GM12878 (cell line): ENCODE measurements at regions not wholly inside any gene's neighbourhood (a gene's known extent, or its start where the extent isn't known, plus 50 kb on each side); places are given as distances from the start of the nearest gene placed in this dataset.

Experiments
- ATAC-seq: fragments of 200-7000 bp; cut with Tn5 transposase; 3 replicates; pipeline ENCODE4 v1.9.1; 2020; ENCODE audit warnings: mild to moderate bottlenecking, moderate library complexity
- BruUV-seq: library from RNA; stranded (reverse); fragments of 400-500 nt; replicated peaks from 2 replicates; lab custom pipeline; 2021; lab: Mats Ljungman, UMichigan
- CTCF ChIA-PET: fragments of 300-600 bp; sonication (Branson Sonifier 250); formaldehyde crosslinking; extraction: SDS; loops from one replicate; lab custom pipeline; 2021; ENCODE audit warnings: inconsistent platforms; lab: Yijun Ruan, JAX
- POLR2A ChIA-PET: fragments of 350-600 bp; formaldehyde crosslinking; extraction: SDS; loops from one replicate; lab custom pipeline; 2021; ENCODE audit warnings: inconsistent platforms; lab: Charles Lee
- RAD21 ChIA-PET: fragments of 300-600 bp; sonication (Branson Sonifier 250); formaldehyde crosslinking; loops from one replicate; lab custom pipeline; 2023; ENCODE audit warnings: antibody characterized with exemption; ENCODE audit not compliant: unreplicated experiment; lab: Charles Lee
- SMC1A ChIA-PET: fragments of 300-600 bp; sonication (Branson Sonifier 250); formaldehyde crosslinking; loops from one replicate; lab custom pipeline; 2023; ENCODE audit not compliant: unreplicated experiment, uncharacterized antibody; lab: Charles Lee
- DNase-seq: peaks from one replicate; pipeline ENCODE4 v3.0.0-alpha.2; 2011; ENCODE audit warnings: low read depth, low spot score
- FAIRE-seq: peaks from 3 replicates; lab custom pipeline; 2011; peaks lifted over from hg19 to GRCh38; lab: Jason Lieb, UNC
- H2AFZ ChIP-seq: 2 replicates; pipeline ENCODE4 v1.6.0; 2011; ENCODE audit warnings: low read depth, low read length, control low read depth; ENCODE audit not compliant: control insufficient read depth
- H3K27ac ChIP-seq: 2 replicates; pipeline ENCODE4 v1.5.1; 2011; ENCODE audit warnings: control low read depth; ENCODE audit not compliant: control insufficient read depth, insufficient read depth
- H3K27me3 ChIP-seq, 2 experiments: replicated peaks in 1 of 2; 2 replicates each; pipeline versions ENCODE4 v1.6.0 to v1.6.1; 2011; ENCODE audit warnings: low read length in 1 of 2; ENCODE audit not compliant: control insufficient read depth in 2 of 2, insufficient read depth in 2 of 2
- H3K36me3 ChIP-seq, 2 experiments: 2 replicates each; pipeline ENCODE4 v1.5.1; 2011; ENCODE audit warnings: low read length in 1 of 2; ENCODE audit not compliant: control insufficient read depth in 2 of 2, insufficient read depth in 2 of 2
- H3K4me1 ChIP-seq: 2 replicates; pipeline ENCODE4 v1.6.1; 2011; ENCODE audit warnings: mild to moderate bottlenecking, low read length, moderate library complexity, mixed read lengths; ENCODE audit not compliant: control insufficient read depth, insufficient read depth
- H3K4me2 ChIP-seq: 2 replicates; pipeline ENCODE4 v1.6.0; 2011; ENCODE audit warnings: control low read depth; ENCODE audit not compliant: control insufficient read depth, insufficient read depth
- H3K4me3 ChIP-seq: fragments of 200-600 bp; sonication (generic); 2 replicates; pipeline ENCODE4 v1.5.1; 2016
- H3K79me2 ChIP-seq: 2 replicates; pipeline ENCODE4 v1.6.0; 2011; ENCODE audit warnings: low read length; ENCODE audit not compliant: control insufficient read depth, insufficient read depth
- H3K9ac ChIP-seq: 2 replicates; pipeline ENCODE4 v1.8.0; 2011; ENCODE audit warnings: low read length, control low read depth, mixed read lengths; ENCODE audit not compliant: control insufficient read depth, insufficient read depth
- H3K9me3 ChIP-seq: replicated peaks from 3 replicates; pipeline ENCODE4 v1.5.1; 2011; ENCODE audit warnings: mild to moderate bottlenecking, low read length; ENCODE audit not compliant: control insufficient read depth, insufficient read depth
- H4K20me1 ChIP-seq: 2 replicates; pipeline ENCODE4 v1.6.0; 2011; ENCODE audit not compliant: control insufficient read depth, insufficient read depth
- EED ChIP-seq: sonication (generic); IDR thresholded peaks from 2 replicates; pipeline ENCODE4 v1.6.1; 2016; ENCODE audit warnings: antibody characterized with exemption, low read depth
- GABPA ChIP-seq: IDR thresholded peaks from 2 replicates; pipeline ENCODE4 v1.6.1; 2014; ENCODE audit warnings: antibody characterized with exemption, low read depth, mild to moderate bottlenecking, inconsistent platforms
- POLR2AphosphoS2 ChIP-seq: IDR thresholded peaks from 2 replicates; pipeline ENCODE4 v1.6.1; 2011; ENCODE audit warnings: low read depth, mild to moderate bottlenecking, low read length, improper control_type of control experiment, moderate library complexity
- RB1 ChIP-seq: fragments of 450-650 bp; formaldehyde crosslinking; IDR thresholded peaks from 2 replicates; pipeline ENCODE4 v1.6.1; 2017; ENCODE audit warnings: mild to moderate bottlenecking, borderline replicate concordance
- SRF ChIP-seq, 2 experiments: IDR thresholded peaks; 2 replicates each; pipeline ENCODE4 v1.6.1; 2011; ENCODE audit warnings: low read depth in 2 of 2, low read length in 2 of 2, mild to moderate bottlenecking in 1 of 2, moderate library complexity in 1 of 2
- TARDBP ChIP-seq: IDR thresholded peaks from 2 replicates; pipeline ENCODE4 v1.6.1; 2016; ENCODE audit warnings: borderline replicate concordance
- YY1 ChIP-seq: IDR thresholded peaks from 2 replicates; pipeline ENCODE4 v1.6.1; 2011; ENCODE audit warnings: low read depth, mild to moderate bottlenecking, low read length
- WGBS: methylation state at CpG from one replicate; pipeline ENCODE4 v1.1.6; 2016; ENCODE audit warnings: low lambda C conversion rate; ENCODE audit not compliant: insufficient replicate concordance, insufficient coverage; ENCODE audit errors: missing lambda C conversion rate; 5-methylcytosine and 5-hydroxymethylcytosine counted together
- in situ Hi-C: fragments of 300-500 bp; cut with MboI; formaldehyde crosslinking; loops from 9 replicates; pipeline ENCODE4 v1.14.3; 2018; ENCODE audit warnings: mixed read lengths
- intact Hi-C: fragments of 100-400 bp; cut with micrococcal nuclease; formaldehyde crosslinking; loops from one replicate; pipeline ENCODE4 v1.14.2; 2022; ENCODE audit not compliant: unreplicated experiment
- TF ChIP-seq, protein P1 (sequence below): fragments of 450-650 bp; IDR thresholded peaks from 2 replicates; pipeline ENCODE4 v1.6.1; 2017; ENCODE audit warnings: antibody characterized with exemption, mild to moderate bottlenecking, moderate library complexity
- TF ChIP-seq, protein P2 (sequence below): IDR thresholded peaks from 2 replicates; pipeline ENCODE4 v1.6.1; 2012; ENCODE audit warnings: improper control_type of control experiment, low read depth, low read length; ENCODE audit not compliant: insufficient replicate concordance
- TF ChIP-seq, protein P3 (sequence below): fragments of 450-650 bp; IDR thresholded peaks from 2 replicates; pipeline ENCODE4 v1.6.1; 2014; ENCODE audit warnings: mild to moderate bottlenecking
- TF ChIP-seq, protein P4 (sequence below): fragments of 450-650 bp; IDR thresholded peaks from 2 replicates; pipeline ENCODE4 v1.6.1; 2016; ENCODE audit warnings: mild to moderate bottlenecking
- TF ChIP-seq, protein P5 (sequence below): IDR thresholded peaks from 2 replicates; pipeline ENCODE4 v1.6.1; 2012; ENCODE audit warnings: low read depth, low read length, improper control_type of control experiment

DNA sequence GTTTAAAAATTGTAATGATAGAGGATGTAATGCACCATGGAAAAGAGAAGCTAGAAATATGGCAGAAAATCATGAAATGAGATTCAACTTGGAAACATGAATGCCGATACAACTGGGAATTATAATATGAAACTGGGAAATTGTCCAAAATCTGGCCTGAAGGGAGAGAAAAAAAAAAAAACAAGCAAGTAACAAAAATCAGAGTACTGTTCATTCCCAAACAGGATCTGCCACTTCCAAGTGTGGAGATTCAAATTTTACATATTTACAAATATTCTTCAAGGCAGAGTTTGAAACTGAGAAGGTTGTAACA lies 56.6 kb upstream of the MOCS2 start (continued):
- TF ChIP-seq, protein P1, sequence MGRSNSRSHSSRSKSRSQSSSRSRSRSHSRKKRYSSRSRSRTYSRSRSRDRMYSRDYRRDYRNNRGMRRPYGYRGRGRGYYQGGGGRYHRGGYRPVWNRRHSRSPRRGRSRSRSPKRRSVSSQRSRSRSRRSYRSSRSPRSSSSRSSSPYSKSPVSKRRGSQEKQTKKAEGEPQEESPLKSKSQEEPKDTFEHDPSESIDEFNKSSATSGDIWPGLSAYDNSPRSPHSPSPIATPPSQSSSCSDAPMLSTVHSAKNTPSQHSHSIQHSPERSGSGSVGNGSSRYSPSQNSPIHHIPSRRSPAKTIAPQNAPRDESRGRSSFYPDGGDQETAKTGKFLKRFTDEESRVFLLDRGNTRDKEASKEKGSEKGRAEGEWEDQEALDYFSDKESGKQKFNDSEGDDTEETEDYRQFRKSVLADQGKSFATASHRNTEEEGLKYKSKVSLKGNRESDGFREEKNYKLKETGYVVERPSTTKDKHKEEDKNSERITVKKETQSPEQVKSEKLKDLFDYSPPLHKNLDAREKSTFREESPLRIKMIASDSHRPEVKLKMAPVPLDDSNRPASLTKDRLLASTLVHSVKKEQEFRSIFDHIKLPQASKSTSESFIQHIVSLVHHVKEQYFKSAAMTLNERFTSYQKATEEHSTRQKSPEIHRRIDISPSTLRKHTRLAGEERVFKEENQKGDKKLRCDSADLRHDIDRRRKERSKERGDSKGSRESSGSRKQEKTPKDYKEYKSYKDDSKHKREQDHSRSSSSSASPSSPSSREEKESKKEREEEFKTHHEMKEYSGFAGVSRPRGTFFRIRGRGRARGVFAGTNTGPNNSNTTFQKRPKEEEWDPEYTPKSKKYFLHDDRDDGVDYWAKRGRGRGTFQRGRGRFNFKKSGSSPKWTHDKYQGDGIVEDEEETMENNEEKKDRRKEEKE = no peak
- TF ChIP-seq GABPA = no peak
- no peak for TF ChIP-seq SRF (IDR thresholded peaks at IDR 0.05; ENCODE audit: low read depth in 2 of 2, low read length in 2 of 2)
- TF ChIP-seq, all 136 proteins: peak for 0

DNA sequence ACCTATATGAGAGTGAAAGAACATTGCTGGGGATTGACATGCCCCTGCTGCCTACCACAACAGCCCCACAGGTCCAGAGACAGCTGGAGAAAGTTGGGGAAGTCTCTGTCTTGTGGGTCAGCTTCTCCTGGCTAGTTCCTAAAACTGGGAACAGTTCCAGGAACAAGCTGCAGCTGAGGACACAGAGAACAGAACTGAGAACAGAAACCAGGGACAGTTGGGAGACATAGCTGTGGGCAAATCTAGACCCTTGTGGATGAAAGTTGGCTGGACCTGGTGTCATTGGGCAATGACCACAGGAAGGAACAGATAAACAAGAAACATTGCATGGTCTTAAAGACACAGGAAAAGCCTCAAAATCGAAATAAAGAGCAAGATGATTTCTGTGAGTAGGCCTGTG lies 58.3 kb upstream of the MOCS2 start:
- H4K20me1 ChIP-seq = no peaks in the 10 kb centered on the region
- SMC1A ChIA-PET = no interaction called here
- RAD21 ChIA-PET = no interaction called here
- no peak overlapping the region for H3K27ac ChIP-seq
- in situ Hi-C loops (loop anchor here (5.0 kb wide), 1 partner anchor 1059 kb away; no protein-coding TSS in a partner anchor), intact Hi-C loops (no loop called here)
- H3K79me2 ChIP-seq = no peaks in the 10 kb centered on the region
- ATAC-seq (no peak), DNase-seq (no peak), FAIRE-seq (no peak)
- no peak overlapping the region for H3K4me3 ChIP-seq
- POLR2A ChIA-PET = no interaction called here
- H3K27me3 ChIP-seq = no peaks in the 10 kb centered on the region
- no TSS peak for BruUV-seq
- 0% methylated on average over 1 of the region's 1 CpG for WGBS
- no peaks in the 10 kb centered on the region for H3K9me3 ChIP-seq
- H2AFZ ChIP-seq = no peak overlapping the region
- no peak overlapping the region for H3K4me2 ChIP-seq
- H3K9ac ChIP-seq = no peak overlapping the region
- no peaks in the 10 kb centered on the region for H3K4me1 ChIP-seq
- CTCF ChIA-PET = no interaction called here
- no peaks in the 10 kb centered on the region for H3K36me3 ChIP-seq
- TF ChIP-seq, protein P2, sequence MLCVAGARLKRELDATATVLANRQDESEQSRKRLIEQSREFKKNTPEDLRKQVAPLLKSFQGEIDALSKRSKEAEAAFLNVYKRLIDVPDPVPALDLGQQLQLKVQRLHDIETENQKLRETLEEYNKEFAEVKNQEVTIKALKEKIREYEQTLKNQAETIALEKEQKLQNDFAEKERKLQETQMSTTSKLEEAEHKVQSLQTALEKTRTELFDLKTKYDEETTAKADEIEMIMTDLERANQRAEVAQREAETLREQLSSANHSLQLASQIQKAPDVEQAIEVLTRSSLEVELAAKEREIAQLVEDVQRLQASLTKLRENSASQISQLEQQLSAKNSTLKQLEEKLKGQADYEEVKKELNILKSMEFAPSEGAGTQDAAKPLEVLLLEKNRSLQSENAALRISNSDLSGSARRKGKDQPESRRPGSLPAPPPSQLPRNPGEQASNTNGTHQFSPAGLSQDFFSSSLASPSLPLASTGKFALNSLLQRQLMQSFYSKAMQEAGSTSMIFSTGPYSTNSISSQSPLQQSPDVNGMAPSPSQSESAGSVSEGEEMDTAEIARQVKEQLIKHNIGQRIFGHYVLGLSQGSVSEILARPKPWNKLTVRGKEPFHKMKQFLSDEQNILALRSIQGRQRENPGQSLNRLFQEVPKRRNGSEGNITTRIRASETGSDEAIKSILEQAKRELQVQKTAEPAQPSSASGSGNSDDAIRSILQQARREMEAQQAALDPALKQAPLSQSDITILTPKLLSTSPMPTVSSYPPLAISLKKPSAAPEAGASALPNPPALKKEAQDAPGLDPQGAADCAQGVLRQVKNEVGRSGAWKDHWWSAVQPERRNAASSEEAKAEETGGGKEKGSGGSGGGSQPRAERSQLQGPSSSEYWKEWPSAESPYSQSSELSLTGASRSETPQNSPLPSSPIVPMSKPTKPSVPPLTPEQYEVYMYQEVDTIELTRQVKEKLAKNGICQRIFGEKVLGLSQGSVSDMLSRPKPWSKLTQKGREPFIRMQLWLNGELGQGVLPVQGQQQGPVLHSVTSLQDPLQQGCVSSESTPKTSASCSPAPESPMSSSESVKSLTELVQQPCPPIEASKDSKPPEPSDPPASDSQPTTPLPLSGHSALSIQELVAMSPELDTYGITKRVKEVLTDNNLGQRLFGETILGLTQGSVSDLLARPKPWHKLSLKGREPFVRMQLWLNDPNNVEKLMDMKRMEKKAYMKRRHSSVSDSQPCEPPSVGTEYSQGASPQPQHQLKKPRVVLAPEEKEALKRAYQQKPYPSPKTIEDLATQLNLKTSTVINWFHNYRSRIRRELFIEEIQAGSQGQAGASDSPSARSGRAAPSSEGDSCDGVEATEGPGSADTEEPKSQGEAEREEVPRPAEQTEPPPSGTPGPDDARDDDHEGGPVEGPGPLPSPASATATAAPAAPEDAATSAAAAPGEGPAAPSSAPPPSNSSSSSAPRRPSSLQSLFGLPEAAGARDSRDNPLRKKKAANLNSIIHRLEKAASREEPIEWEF = no peak
- TF ChIP-seq POLR2AphosphoS2 (no peak), YY1 (no peak), EED (no peak), TARDBP (no peak), RB1 (no peak)
- TF ChIP-seq, protein P3, sequence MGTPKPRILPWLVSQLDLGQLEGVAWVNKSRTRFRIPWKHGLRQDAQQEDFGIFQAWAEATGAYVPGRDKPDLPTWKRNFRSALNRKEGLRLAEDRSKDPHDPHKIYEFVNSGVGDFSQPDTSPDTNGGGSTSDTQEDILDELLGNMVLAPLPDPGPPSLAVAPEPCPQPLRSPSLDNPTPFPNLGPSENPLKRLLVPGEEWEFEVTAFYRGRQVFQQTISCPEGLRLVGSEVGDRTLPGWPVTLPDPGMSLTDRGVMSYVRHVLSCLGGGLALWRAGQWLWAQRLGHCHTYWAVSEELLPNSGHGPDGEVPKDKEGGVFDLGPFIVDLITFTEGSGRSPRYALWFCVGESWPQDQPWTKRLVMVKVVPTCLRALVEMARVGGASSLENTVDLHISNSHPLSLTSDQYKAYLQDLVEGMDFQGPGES = no peak
- TF ChIP-seq, protein P4, sequence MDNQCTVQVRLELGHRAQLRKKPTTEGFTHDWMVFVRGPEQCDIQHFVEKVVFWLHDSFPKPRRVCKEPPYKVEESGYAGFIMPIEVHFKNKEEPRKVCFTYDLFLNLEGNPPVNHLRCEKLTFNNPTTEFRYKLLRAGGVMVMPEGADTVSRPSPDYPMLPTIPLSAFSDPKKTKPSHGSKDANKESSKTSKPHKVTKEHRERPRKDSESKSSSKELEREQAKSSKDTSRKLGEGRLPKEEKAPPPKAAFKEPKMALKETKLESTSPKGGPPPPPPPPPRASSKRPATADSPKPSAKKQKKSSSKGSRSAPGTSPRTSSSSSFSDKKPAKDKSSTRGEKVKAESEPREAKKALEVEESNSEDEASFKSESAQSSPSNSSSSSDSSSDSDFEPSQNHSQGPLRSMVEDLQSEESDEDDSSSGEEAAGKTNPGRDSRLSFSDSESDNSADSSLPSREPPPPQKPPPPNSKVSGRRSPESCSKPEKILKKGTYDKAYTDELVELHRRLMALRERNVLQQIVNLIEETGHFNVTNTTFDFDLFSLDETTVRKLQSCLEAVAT = no peak
- TF ChIP-seq, protein P5, sequence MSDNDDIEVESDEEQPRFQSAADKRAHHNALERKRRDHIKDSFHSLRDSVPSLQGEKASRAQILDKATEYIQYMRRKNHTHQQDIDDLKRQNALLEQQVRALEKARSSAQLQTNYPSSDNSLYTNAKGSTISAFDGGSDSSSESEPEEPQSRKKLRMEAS = no peak
